K562 (cell line): ENCODE measurements at regions not wholly inside any gene's neighbourhood (a gene's known extent, or its start where the extent isn't known, plus 50 kb on each side); places are given as distances from the start of the nearest gene placed in this dataset.
A peak's percentile ranks its signal among the peaks of the same experiment; 100 is the strongest.

Source experiments
- ATAC-seq: fragments of 200-7000 bp; cut with Tn5 transposase; 3 replicates; pipeline ENCODE4 v1.9.1; 2020; ENCODE audit warnings: moderate library complexity
- BruUV-seq: library from RNA; stranded (reverse); fragments of 400-500 nt; replicated peaks from 2 replicates; lab custom pipeline; 2021; lab: Mats Ljungman, UMichigan
- CTCF ChIA-PET: fragments of 300-600 bp; formaldehyde crosslinking; extraction: SDS; loops from one replicate; lab custom pipeline; 2021; ENCODE audit warnings: low intra/inter-chr PET ratio; lab: Yijun Ruan, JAX
- POLR2A ChIA-PET: fragments of 300-600, 350-650 bp; sonication (Branson Sonifier 250); formaldehyde crosslinking; extraction: SDS; loops from one replicate; lab custom pipeline; 2021; ENCODE audit warnings: antibody characterized with exemption, inconsistent platforms; lab: Yijun Ruan, JAX
- DNase-seq, 4 experiments: peaks; one replicate each; pipeline versions ENCODE4 v3.0.0 to v3.0.0-alpha.2; 2011 to 2018; ENCODE audit warnings: low spot score in 3 of 4, mixed read lengths in 3 of 4; ENCODE audit errors: extremely low read depth in 1 of 4
- FAIRE-seq: peaks from 2 replicates; lab custom pipeline; 2011; peaks lifted over from hg19 to GRCh38; lab: Jason Lieb, UNC
- H2AFZ ChIP-seq: 2 replicates; pipeline ENCODE4 v1.6.0; 2011; ENCODE audit warnings: low read depth, low read length, control low read depth, inconsistent platforms
- H3K27ac ChIP-seq: fragments of 200-600 bp; 3 replicates; pipeline ENCODE4 v1.8.0; 2011; ENCODE audit warnings: low read depth, mild to moderate bottlenecking, control low read depth, inconsistent platforms, low read length, moderate library complexity, mixed read lengths; ENCODE audit errors: extremely low read depth
- H3K27me3 ChIP-seq, 2 experiments: fragments of 300-600 bp in 1 of 2; 2 replicates in 1 of 2; 3 replicates in 1 of 2; pipeline versions ENCODE4 v1.6.0 to v1.8.0; 2011; ENCODE audit warnings: inconsistent platforms in 2 of 2, low read length in 2 of 2, mild to moderate bottlenecking in 1 of 2, mixed read lengths in 1 of 2, moderate library complexity in 1 of 2; ENCODE audit not compliant: control insufficient read depth in 2 of 2, insufficient read depth in 2 of 2
- H3K36me3 ChIP-seq: fragments of 300-600 bp; 3 replicates; pipeline ENCODE4 v1.8.0; 2011; ENCODE audit warnings: mild to moderate bottlenecking, low read length, inconsistent platforms; ENCODE audit not compliant: control insufficient read depth, insufficient read depth
- H3K4me1 ChIP-seq, 2 experiments: fragments of 200-600 bp in 1 of 2; replicated peaks in 1 of 2; 2 replicates in 1 of 2; 3 replicates in 1 of 2; pipeline versions ENCODE4 v1.5.1 to v1.8.0; 2011; ENCODE audit warnings: inconsistent platforms in 2 of 2, low read length in 2 of 2, mild to moderate bottlenecking in 1 of 2, mixed read lengths in 1 of 2, moderate library complexity in 1 of 2; ENCODE audit not compliant: control insufficient read depth in 2 of 2, insufficient read depth in 2 of 2
- H3K4me2 ChIP-seq: 2 replicates; pipeline ENCODE4 v1.6.1; 2011; ENCODE audit warnings: low read length, control low read depth, inconsistent platforms, mixed read lengths; ENCODE audit not compliant: insufficient read depth
- H3K4me3 ChIP-seq: fragments of 200-600 bp; sonication (generic), shearing (Covaris generic); 2 replicates; pipeline ENCODE4 v1.5.1; 2016; ENCODE audit warnings: control low read depth, inconsistent platforms
- H3K79me2 ChIP-seq: fragments of 200-600 bp; 3 replicates; pipeline ENCODE4 v1.8.0; 2011; ENCODE audit warnings: low read length, inconsistent platforms; ENCODE audit not compliant: control insufficient read depth, insufficient read depth
- H3K9ac ChIP-seq, 2 experiments: 2 replicates each; pipeline versions ENCODE4 v1.6.0 to v1.6.1; 2011; ENCODE audit warnings: low read depth in 2 of 2, low read length in 2 of 2, control low read depth in 1 of 2, inconsistent platforms in 1 of 2, mild to moderate bottlenecking in 1 of 2, mixed read lengths in 1 of 2; ENCODE audit not compliant: insufficient read depth in 1 of 2
- H3K9me1 ChIP-seq: one replicate; pipeline ENCODE4 v1.6.0; 2011; ENCODE audit warnings: inconsistent platforms, mild to moderate bottlenecking, low read length, moderate library complexity; ENCODE audit not compliant: control insufficient read depth, insufficient read depth
- H3K9me3 ChIP-seq: replicated peaks from 2 replicates; pipeline ENCODE4 v1.5.1; 2011; ENCODE audit warnings: low read depth, low read length, inconsistent platforms; ENCODE audit not compliant: control insufficient read depth, insufficient read depth
- H4K20me1 ChIP-seq: replicated peaks from 2 replicates; pipeline ENCODE4 v1.6.1; 2011; ENCODE audit warnings: low read length, inconsistent platforms, mixed read lengths; ENCODE audit not compliant: control insufficient read depth, insufficient read depth
- ASH1L ChIP-seq: fragments of 450-650 bp; IDR thresholded peaks from 2 replicates; pipeline ENCODE4 v1.6.1; 2018; ENCODE audit warnings: borderline replicate concordance, mild to moderate bottlenecking, low read depth; ENCODE audit not compliant: partially characterized antibody
- BCOR ChIP-seq: fragments of 450-650 bp; IDR thresholded peaks from 2 replicates; pipeline ENCODE4 v1.6.1; 2016
- CEBPG ChIP-seq, 3 experiments: fragments of 200-800 bp in 1 of 3; sonication (Bioruptor generic) in 1 of 3; sonication (generic) in 1 of 3; formaldehyde crosslinking in 1 of 3; IDR thresholded peaks in 2 of 3; conservative IDR thresholded peaks in 1 of 3; 2 replicates each; pipeline versions ENCODE4 v1.6.1 to v1.8.0; 2016 to 2022; ENCODE audit warnings: missing compliant biosample characterization in 2 of 3, missing genetic modification characterization in 2 of 3, mild to moderate bottlenecking in 1 of 3, missing genetic modification reagents in 1 of 3
- KDM1A ChIP-seq, 2 experiments: fragments of 450-650 bp; IDR thresholded peaks; 2 replicates each; pipeline ENCODE4 v1.6.1; 2016; ENCODE audit warnings: mild to moderate bottlenecking in 2 of 2
- KDM4B ChIP-seq, 2 experiments: fragments of 450-650 bp in 1 of 2; sonication (generic) in 1 of 2; IDR thresholded peaks; 2 replicates each; pipeline ENCODE4 v1.6.1; 2016 to 2017; ENCODE audit warnings: borderline replicate concordance in 2 of 2, antibody characterized with exemption in 1 of 2, low read depth in 1 of 2, mild to moderate bottlenecking in 1 of 2
- MCM2 ChIP-seq: fragments of 450-650 bp; IDR thresholded peaks from 2 replicates; pipeline ENCODE4 v1.6.1; 2017; ENCODE audit warnings: low read depth, mild to moderate bottlenecking
- MCM3 ChIP-seq: fragments of 450-650 bp; IDR thresholded peaks from 2 replicates; pipeline ENCODE4 v1.6.1; 2016
- MEF2A ChIP-seq: IDR thresholded peaks from 2 replicates; pipeline ENCODE4 v1.6.1; 2011; ENCODE audit warnings: low read depth, mild to moderate bottlenecking, low read length, moderate library complexity; ENCODE audit not compliant: control insufficient read depth
- NFIC ChIP-seq: fragments of 450-650 bp; IDR thresholded peaks from 2 replicates; pipeline ENCODE4 v1.6.1; 2017; ENCODE audit warnings: mild to moderate bottlenecking, inconsistent platforms
- RBM22 ChIP-seq: fragments of 200-400 bp; formaldehyde crosslinking; IDR thresholded peaks from 2 replicates; pipeline ENCODE4 v1.6.1; 2018; ENCODE audit warnings: low read length, low read depth; ENCODE audit not compliant: poor library complexity, severe bottlenecking
- RBM25 ChIP-seq: fragments of 200-400 bp; formaldehyde crosslinking; IDR thresholded peaks from 2 replicates; pipeline ENCODE4 v1.6.1; 2018; ENCODE audit warnings: low read length, low read depth, moderate library complexity; ENCODE audit not compliant: severe bottlenecking
- SIN3A ChIP-seq, 2 experiments: fragments of 150-350 bp in 1 of 2; IDR thresholded peaks; 2 replicates each; pipeline ENCODE4 v1.6.1; 2011 to 2016; ENCODE audit warnings: borderline replicate concordance in 2 of 2, low read depth in 2 of 2, low read length in 2 of 2, mild to moderate bottlenecking in 2 of 2, moderate library complexity in 2 of 2; ENCODE audit not compliant: control insufficient read depth in 1 of 2
- SMARCA5 ChIP-seq: fragments of 450-650 bp; IDR thresholded peaks from 2 replicates; pipeline ENCODE4 v1.6.1; 2016
- TAF1 ChIP-seq: IDR thresholded peaks from 2 replicates; pipeline ENCODE4 v1.6.1; 2011; ENCODE audit warnings: mild to moderate bottlenecking, low read length, moderate library complexity; ENCODE audit not compliant: insufficient read depth, control insufficient read depth, severe bottlenecking; ENCODE audit errors: extremely low read depth
- ZFP36 ChIP-seq: fragments of 150-350 bp; IDR thresholded peaks from 2 replicates; pipeline ENCODE4 v1.6.1; 2018; ENCODE audit warnings: low read length, low read depth; ENCODE audit not compliant: partially characterized antibody
- ZKSCAN3 ChIP-seq: fragments of 250-450 bp; sonication (Bioruptor Pico); IDR thresholded peaks from 2 replicates; pipeline ENCODE4 v1.4.0; 2020
- ZNF263 ChIP-seq: sonication (generic); formaldehyde crosslinking; IDR thresholded peaks from 2 replicates; pipeline ENCODE4 v1.8.0; 2022; ENCODE audit warnings: mild to moderate bottlenecking, missing genetic modification reagents, borderline replicate concordance
- WGBS: fragments of 100-300 bp; shearing (Covaris generic); methylation state at CpG from one replicate; pipeline ENCODE4 v1.1.6; 2016; ENCODE audit warnings: low coverage, mixed read lengths; ENCODE audit not compliant: insufficient coverage; ENCODE audit errors: missing lambda C conversion rate; 5-methylcytosine and 5-hydroxymethylcytosine counted together
- in situ Hi-C: fragments of 300-500 bp; cut with MboI; formaldehyde crosslinking; loops from 4 replicates; pipeline ENCODE4 v1.15.0; 2018; ENCODE audit warnings: inconsistent platforms, mixed read lengths
- intact Hi-C: fragments of 100-400 bp; cut with micrococcal nuclease; formaldehyde crosslinking; loops from 2 replicates; pipeline ENCODE4 v1.14.2; 2022

- POLR2A ChIA-PET: interaction anchor here (0.6 to 1.7 kb wide), 3 partner anchors 9 to 671 kb away, joined by 3 to 6 read pairs (median 4); no protein-coding TSS in a partner anchor
- CTCF ChIA-PET: no interaction called here
- no peak overlapping the region for H3K4me3 ChIP-seq
- no peaks in the 10 kb centered on the region for H3K4me1 ChIP-seq
- no peaks in the 10 kb centered on the region for H3K9me3 ChIP-seq
- TF ChIP-seq RBM25: peak; percentile 89
- no peak for TF ChIP-seq ZNF263 (CRISPR knock-in tag)
- TF ChIP-seq SMARCA5: 0 out of 2 replicates have a peak, but pooled peaks have one; percentile 42
- peak; percentile 76; the same call in 1 of the 2 replicates for TF ChIP-seq BCOR
- TF ChIP-seq KDM1A (IDR thresholded peaks at IDR 0.05): 0 out of 4 replicates have a peak, but pooled peaks have one; percentile 30 to 32
- peak; percentile 41 for TF ChIP-seq ZFP36
- TF ChIP-seq, all 486 proteins: peak for 5
- FAIRE-seq (no peak), ATAC-seq (no peak), DNase-seq (no peak)
- Histone ChIP-seq H4K20me1 (no peaks in the 10 kb centered on the region), H2AFZ (no peak overlapping the region), H3K36me3 (no peaks in the 10 kb centered on the region), H3K27me3 (peaks cover 12 to 51% of the 10 kb centered on the region in 2 experiments), H3K9ac (no peak overlapping the region), H3K4me2 (no peak overlapping the region), H3K9me1 (no peaks in the 10 kb centered on the region), H3K27ac (no peak overlapping the region), H3K79me2 (no peaks in the 10 kb centered on the region)
- BruUV-seq: no TSS peak
- intact Hi-C loops (no loop called here), in situ Hi-C loops (no loop called here)
- WGBS: 0% methylated on average over 3 of the region's 3 CpGs
These were observed 53.4 kb upstream of the ALDH1B1 start for GRCh38 chr9:38339087-38339486.

DNA sequence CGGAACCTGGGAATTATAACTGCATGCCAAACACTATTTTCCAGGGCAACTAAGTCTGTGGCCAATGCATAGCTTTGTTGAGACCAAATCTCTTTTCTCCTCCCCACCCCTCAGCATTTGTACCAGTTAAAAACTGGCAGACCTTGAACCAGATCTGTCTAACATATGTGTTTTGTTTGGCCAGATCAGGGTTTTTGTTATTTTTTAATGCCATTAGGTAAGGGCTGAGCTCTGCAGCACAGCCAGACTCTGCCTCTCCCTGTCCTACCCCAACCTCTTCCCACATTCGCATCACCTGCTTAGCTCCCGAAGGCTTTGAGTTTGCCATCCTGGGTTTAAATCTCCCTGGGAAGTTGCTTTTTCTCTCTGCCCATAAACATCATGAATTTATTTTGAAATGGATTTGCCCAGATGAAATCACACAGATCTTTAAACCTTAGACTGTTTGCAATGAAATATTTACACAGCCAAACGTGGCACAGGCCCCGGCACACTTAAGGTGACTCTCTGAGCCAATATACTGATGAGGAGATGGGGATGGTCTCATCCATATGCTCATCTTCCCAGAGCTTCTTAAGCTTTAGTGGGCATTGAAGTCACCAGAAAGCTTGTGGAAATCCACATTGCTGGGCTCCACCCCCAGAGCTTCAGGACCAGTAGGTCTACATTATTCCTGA, 54.0 kb upstream of the ALDH1B1 start:
- no peak overlapping the region for H2AFZ ChIP-seq
- no peaks in the 10 kb centered on the region for H3K9me1 ChIP-seq
- intact Hi-C loops: no loop called here
- in situ Hi-C loops: no loop called here
- 0% methylated on average over 5 of the region's 5 CpGs for WGBS
- CTCF ChIA-PET: no interaction called here
- peaks cover 12 to 48% of the 10 kb centered on the region in 2 experiments for H3K27me3 ChIP-seq
- H4K20me1 ChIP-seq: no peaks in the 10 kb centered on the region
- no peaks in the 10 kb centered on the region for H3K9me3 ChIP-seq
- H3K79me2 ChIP-seq: no peaks in the 10 kb centered on the region
- ATAC-seq (no peak), FAIRE-seq (no peak), DNase-seq (no peak)
- no peak overlapping the region for H3K4me2 ChIP-seq
- H3K27ac ChIP-seq: no peak overlapping the region
- POLR2A ChIA-PET: interaction anchor here (1.4 to 1.7 kb wide), 2 partner anchors 9 to 32 kb away, joined by 4 to 6 read pairs; no protein-coding TSS in a partner anchor
- H3K36me3 ChIP-seq: no peaks in the 10 kb centered on the region
- no peak overlapping the region for H3K9ac ChIP-seq
- no TSS peak for BruUV-seq
- no peak overlapping the region for H3K4me3 ChIP-seq
- H3K4me1 ChIP-seq: no peaks in the 10 kb centered on the region
- TF ChIP-seq TAF1 (no peak), MEF2A (no peak), ZKSCAN3 (no peak), MCM3 (no peak), RBM22 (no peak), NFIC (no peak), ASH1L (no peak), CEBPG (CRISPR knock-in tag; IDR thresholded peaks at IDR 0.05) (no peak), CEBPG (tag; conservative IDR thresholded peaks at IDR 0.05 in 1 of 2, IDR thresholded peaks at IDR 0.05 in 1 of 2) (no peak), SIN3A (IDR thresholded peaks at IDR 0.05; ENCODE audit: borderline replicate concordance in 2 of 2, control insufficient read depth in 1 of 2, low read depth in 2 of 2, low read length in 2 of 2) (no peak), MCM2 (no peak), KDM4B (IDR thresholded peaks at IDR 0.05; ENCODE audit: borderline replicate concordance in 2 of 2, low read depth in 1 of 2) (no peak)
